ENCODE measurements at regions not wholly inside any gene's neighbourhood (a gene's known extent, or its start where the extent isn't known, plus 50 kb on each side); places are given as distances from the start of the nearest gene placed in this dataset.
"Not testable (repeated sequence)": the region's sequence is repeated elsewhere in the genome, so short reads cannot be mapped to it uniquely, and the experiment has no call there.

DNA sequence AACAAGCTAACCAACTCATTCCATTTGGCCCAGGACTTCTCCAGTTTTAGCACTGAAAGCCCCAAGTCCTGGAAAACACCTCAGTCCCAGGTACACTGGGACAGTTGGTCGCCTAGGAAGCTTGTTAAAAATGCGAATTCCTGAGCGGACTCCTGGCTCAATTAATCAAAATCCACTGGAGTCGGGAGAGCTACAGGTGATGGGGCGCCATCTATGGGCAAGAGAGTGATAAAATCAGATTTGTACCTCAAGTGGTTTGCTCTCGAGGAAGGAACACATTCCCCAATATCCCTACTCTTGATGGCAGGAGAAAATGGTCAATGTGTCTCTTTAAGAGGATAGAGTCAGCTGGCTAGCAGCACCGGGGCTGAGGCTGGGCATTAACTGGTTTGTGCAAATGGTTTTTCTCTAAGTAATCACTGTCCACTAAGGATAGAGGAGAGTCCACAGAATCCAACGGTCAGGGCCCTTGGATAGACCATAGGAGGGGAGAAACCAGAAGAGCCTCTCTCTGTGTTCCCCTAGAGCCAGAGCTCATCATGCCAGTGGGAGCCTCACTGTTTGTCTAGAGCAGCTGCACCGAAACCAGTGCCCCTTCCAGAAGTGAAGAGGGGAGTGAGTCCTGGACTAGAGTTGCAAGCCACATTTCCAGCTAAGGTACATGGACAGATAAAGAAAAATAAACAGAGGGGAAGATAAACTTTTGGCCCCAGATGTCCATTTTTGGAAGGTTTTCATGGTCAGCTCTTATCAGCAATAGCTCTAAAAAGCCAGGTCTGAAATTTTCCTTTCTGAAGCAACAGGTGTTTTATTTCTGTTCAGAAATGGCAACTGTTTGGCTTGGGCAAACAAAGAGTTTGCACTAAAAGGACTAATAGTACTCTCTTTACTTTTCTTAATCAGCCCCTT, 148.5 kb downstream of the TENT5C start:
- no peak for DNase-seq (ENCODE audit: low read depth in 2 of 2)

DNA sequence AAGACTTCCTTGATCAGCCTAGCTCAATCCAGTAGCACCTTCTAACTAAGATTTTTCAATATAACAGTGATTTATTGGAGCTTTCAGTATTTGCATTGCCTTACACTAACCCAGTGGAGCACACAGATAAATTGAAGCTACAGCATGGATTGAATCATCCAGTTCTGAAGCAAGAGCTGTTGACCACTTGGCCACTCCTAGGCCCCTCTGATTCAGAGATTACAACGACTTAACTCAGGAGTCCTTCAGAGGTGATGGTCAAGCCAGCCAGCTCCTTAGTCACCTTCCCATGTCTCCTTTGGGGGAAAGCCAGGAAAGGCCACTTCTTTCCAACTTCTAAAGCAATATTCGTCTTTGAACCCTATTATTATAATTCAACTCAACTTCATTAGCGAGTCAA, 151.8 kb downstream of the TENT5C start:
- DNase-seq (ENCODE audit: low read depth in 2 of 2) = no peak

DNA sequence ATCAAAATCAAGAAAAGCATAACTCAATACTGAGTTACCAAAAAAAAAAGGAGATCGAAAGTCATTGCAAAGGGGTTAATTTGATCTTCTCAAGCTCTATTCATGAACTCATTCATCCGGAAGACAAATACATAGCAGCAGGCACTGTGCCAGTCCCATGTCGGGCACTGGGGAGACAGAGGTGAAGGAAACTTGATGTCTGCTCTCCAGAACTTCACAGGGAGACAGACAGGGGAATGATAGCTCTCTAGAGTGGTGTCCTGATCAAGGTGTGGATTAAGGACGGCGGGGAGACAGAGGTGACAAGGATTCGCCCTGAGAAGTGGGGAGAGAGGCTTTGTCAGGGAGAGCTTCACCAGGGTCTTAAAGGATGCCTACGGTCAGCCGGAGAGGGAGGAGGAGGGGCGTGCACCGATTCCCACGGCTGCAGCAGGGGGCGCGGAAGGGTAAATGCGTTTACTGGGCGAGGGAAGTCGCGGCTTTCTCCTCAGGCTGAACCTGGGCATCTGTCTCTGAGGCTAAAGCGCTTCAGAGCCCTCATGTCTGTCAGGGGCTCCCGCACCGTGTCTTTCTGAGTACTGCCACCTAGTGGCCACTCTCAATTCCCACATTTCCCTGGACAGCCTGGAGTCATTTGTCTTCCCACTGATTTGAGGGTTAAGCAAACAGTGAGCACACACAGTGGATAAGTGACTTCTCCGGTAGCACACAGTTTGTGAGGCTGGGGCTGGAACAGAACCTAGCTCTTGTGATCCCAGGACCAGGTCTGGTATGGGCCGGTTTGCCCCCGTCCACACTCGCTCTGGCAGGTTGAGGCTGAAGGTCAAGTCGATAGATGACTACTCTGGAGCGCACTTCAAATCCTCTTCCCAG, 152.8 kb downstream of the TENT5C start:
- peak; percentile 32 to 50 for DNase-seq (ENCODE audit: low read depth in 2 of 2)

DNA sequence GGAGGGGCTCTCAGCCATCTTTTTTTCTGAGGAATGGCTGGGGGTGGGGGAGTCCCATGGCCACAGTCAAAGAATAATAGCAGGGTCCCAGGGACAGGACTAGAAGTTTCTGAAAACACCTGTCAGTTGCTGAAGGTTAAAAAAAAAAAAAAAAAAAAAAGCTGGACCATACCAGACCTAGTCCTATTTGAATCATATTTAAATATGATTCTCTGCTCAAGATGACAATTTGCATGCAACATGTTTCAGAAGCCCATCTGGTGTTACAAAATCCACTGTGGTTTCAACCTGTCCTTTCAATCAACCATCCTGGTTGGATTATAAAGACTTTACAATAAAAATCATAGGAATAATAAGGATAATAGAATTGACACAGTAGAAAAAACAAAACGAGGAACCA, 153.7 kb downstream of the TENT5C start:
- DNase-seq (ENCODE audit: low read depth in 2 of 2) = no peak

DNA sequence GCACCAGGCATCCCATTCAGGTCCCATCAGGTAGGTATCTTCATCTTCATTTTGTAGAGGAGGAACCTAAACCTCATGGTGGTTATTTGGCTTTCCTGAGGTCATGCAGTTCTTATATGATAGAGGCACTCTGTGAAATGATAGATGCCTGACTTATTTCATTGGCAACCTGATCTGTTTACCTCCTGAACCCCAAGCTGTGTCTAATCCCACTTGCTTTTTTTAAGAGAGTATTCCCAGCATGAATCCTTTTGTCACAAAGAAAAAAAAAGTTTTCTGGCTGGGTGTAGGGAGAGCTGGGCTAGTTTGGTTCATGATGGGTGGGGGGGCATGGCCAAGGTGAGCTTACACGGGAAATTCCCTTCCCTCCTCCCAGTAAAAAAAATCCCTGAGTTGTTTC, 154.2 kb downstream of the TENT5C start:
- DNase-seq (ENCODE audit: low read depth in 2 of 2) = no peak

DNA sequence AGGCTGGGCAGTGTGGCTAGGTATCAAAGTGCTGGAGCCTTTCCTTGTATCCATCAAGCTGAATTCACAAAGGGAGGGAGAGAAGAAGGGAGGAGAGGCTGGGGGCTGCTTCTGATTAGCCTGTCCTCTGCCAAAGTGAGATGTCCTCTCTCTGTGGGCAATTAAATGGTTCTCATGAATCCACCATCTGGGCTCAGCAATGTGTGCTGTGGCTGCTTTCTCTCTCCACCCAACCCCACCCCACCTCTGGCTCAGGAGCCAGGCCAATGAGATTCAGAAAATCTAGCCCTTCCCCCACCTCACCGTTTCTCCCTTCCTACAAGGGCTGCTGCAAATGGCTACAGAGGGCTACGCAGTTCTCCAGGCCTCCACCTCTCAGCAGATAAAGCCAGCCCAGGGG, 154.6 kb downstream of the TENT5C start:
- DNase-seq (ENCODE audit: low read depth in 2 of 2) = no peak

DNA sequence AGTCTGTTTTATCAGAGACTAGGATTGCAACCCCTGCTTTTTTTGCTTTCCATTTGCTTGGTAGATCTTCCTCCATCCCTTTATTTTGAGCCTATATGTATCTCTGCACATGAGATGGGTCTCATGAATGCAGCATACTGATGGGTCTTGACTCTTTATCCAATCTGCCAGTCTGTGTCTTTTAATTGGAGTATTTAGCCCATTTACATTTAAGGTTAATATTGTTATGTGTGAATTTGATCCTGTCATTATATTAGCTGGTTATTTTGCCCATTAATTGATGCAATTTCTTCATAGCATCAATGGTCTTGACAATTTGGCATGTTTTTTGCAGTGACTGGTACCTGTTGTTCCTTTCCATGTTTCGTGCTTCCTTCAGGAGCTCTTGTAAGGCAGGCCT, 161.7 kb downstream of the GDAP2 start:
- DNase-seq (ENCODE audit: low read depth in 2 of 2) = not testable (repeated sequence)

DNA sequence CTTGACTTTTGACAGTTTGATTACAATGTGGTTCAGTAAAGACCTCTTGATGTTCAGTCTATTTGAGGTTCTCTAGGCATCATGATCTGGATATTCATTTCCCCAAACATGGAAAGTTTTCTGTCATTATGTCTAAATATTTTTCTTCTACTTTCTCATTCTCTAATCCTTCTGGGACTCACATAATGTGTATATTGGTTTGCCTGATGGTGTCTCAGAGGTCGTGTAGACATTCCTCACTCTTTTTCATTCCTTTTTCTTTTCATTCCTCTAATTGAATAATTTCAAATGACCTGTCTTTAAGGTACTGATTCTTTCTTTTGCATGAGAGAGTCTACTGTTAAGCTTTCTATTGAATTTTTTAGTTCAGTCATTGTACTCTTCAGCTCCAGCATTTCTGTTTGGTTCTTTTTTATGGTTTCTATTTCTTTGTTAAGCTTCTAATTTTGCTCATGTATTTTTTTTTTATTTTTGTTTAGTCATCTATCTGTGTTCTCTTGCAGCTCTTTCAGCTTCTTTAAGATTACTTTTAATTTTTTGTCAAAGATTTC, 158.4 kb downstream of the GDAP2 start:
- DNase-seq (ENCODE audit: low read depth in 2 of 2) = no peak

DNA sequence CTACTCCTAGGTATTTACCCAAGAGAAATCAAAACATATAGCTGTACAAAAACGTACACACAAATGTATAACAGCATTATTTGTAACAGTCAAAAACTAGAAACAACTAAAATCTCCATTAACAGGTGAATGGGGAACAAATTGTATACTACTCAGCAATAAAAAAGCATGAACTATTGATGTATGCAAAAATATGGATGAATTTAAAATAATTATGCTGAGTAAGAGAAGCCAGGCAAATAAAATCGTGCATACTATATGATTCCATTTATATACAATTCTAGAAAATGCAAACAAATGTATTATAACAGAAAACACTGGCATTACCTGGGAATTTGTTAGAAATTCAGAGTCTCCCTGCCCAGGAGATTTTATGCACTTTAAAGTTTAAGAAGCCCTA, 150.1 kb downstream of the GDAP2 start:
- no peak for DNase-seq (ENCODE audit: low read depth in 2 of 2)

DNA sequence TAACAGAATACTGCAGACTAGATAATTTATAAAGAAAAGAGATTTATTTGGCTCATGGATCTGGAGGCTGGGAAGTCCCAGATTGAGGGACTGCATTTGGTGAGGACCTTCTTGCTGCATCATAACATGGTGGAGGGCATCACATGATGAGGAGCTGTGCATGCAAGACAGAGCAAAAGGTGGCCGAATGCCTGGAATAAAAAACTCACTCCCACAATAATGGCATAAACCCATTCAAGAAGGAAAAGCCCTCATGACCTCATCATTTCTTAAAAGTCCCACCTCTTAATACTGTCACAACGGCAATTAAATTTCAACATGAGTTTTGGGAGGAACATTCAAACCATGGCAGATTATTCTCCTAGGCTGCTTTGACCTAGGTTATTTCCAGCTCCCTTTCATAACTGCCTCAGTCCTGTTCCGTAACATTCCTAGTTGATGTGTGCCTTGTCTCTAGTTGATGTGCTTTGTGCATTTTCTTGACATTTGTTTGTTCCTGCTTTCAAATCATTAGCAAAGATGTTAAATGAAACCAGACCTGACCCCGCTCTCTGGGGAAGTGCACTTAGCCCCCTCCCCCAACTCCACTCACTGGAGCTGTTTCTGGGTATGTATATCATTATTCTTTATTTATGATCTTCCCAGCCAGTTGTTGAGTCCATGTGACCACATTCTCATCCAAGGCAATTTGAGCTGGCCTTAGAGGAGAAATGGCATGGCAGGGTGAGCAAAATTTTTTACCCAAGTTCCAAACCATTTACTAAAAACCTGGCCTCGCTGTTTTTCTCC, 148.5 kb downstream of the GDAP2 start:
- no peak for DNase-seq (ENCODE audit: low read depth in 2 of 2)

DNA sequence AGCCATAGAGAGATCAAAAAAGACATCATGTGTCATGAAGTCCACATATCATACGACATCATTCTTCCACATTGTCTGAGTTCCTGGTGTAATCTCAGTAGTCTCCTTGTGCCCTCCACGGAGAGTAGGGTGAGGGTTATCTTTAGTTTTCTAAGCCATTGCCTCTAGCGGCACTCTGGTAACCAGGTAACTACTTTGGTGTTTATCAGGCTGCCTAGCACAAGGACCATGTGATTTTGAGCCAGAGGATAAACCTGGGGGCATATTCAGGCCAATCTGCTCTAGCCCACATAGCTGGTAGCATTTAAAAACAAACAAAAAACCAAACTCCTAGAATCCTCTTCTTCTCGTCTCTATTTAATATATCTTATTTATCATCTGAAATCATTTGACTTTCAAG, 147.4 kb downstream of the GDAP2 start:
- no peak for DNase-seq (ENCODE audit: low read depth in 2 of 2)

DNA sequence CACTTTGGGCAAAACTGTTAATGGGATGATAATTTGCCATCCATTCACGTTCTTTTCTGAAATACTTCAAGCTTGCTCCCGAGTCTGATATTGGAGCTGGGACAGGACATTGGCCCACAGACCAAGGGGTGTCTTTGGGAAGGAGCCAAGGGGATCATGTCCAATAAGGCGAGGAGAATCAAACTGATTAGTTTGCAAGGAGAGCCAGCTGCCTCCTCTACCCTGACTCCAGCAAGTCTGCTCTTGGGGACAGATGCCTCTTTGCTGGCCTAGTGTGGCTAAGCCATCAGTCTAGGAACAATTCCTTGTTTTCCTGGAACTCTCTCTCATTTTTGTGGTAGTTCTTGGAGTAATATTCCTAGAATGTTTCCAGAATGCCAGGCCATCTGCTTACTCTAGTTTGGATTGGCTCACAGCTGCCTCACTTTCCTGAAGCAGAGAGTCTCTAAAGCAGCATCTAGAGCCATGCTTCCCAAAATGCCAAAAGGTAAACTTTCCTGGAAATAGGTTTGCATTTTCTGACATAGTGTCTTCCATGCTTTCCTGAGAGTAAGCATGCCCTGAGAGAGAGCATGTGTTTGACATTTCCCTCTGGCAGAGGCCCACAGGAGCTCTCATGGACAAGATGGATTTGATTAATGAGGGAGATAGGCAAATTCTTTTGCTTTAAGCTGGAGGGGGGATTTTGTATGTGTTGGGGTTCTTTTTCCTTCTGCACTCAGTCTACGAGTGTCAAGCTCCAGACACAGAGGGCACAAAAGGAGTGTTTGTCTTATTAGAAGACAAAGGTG, 145.6 kb downstream of the GDAP2 start:
- no peak for DNase-seq (ENCODE audit: low read depth in 2 of 2)

DNA sequence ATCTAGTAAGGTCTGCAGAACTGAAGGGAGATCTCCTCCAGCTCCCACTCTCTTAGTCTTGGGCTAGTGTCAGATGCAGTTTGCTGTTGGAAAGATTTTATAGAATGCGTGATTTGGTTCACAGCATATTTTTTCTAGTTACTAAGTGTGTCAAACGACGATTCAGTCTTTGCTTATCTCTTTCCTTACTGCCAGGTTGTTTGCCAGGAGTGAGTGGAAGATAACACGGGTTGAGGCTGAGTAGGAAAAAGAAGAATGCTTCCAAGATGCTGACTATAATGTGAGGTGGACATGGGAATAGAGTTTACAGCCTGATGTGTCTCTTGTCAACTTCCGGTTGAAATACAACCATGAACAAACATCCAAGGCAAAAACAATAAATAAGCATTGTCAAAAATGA, 141.4 kb downstream of the GDAP2 start:
- DNase-seq (ENCODE audit: low read depth in 2 of 2) = no peak

DNA sequence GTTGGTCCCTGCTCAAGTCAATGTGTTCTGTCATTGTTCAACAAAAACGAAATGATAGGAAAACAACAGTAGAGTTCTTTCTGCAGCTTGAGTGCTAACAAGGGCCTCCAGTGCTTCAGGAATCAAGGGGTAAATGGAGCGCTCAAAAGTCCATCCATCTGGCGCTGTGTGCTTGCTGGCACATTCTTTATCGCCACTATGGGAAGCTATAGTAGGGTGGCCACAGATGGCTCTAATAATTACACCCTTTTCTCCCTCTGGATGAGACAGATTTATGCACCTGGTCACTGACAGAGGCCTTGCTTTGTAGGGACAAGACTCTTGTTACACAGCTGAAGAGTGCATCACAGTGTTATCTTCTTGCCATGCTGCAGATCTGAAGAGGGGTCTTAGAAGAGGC, 136.0 kb downstream of the GDAP2 start:
- no peak for DNase-seq (ENCODE audit: low read depth in 2 of 2)

DNA sequence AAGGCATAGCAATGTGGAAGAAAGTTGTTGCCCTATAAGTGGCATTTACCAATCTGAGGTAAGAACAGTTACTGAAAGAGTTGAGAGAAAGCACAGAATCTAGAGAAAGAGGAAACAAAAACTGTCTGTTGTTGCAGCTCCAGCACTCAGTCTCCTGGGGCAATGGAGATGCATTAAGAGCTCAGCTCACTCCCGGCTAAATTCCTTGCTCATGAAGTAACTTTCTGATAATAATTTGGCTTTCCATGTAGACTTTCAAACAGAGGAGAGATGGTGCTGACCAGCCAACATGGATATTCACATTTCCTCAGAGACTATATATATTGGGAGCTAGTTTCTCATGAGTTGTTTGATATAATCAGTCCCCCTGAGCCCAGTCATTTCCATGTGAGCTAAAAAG, 135.3 kb downstream of the GDAP2 start:
- no peak for DNase-seq (ENCODE audit: low read depth in 2 of 2)

DNA sequence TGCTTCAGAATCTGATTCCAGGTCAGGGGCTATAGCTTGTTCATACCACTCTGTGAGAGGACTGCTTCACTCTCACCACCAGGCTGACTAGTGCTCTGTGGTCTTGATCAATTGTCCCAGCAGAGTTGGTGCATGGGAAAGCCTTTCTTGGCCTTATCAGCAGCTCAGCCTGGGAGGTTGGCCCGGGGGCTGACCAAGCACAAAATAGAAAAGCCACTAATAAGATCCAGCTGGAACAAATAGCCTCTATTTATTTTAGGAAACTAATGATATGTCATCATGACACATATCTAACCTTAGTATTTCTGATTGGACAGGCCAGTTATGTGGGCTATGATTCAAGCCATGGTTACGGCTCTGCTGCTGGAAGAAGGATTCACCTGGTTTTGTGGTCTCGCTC, 134.2 kb downstream of the GDAP2 start:
- no peak for DNase-seq (ENCODE audit: low read depth in 2 of 2)

DNA sequence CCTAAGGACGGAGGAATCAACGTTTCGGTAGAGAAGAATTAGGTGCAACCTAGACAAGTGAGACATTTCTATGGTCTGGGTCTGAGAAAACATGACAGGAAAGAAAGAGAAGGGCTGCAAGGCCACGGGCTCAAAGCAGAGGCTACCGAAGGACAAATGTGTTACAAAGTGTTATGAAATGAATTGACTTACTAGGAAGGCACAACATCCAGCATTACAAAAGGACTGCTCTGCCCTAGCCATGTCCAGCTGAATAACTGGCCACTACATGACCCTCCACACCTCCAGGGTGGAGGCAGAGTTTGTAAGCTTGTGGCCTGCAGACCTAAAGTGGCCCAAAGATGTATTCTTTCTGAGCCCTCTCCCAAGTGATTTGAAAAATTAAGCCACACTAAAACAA, 133.6 kb downstream of the GDAP2 start:
- no peak for DNase-seq (ENCODE audit: low read depth in 2 of 2)

DNA sequence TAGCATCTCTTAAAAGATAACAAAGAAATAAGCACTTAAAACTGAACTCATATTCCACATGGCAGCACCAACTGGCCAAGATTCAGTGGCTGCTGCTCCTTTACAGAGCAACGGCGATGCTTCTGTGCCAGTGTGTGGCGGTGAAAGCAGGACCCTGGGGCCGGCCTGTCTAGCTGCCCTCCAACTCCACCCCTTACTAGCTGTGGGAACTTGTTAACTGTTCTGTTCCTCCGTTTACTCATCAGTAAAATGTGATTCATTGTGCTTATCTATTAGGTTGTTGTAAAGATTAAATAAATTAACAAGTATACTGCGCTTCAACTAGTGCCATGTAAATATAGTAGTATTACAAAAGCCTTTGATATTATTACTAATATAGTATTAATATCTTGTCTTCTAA, 133.2 kb downstream of the GDAP2 start:
- DNase-seq (ENCODE audit: low read depth in 2 of 2) = no peak

DNA sequence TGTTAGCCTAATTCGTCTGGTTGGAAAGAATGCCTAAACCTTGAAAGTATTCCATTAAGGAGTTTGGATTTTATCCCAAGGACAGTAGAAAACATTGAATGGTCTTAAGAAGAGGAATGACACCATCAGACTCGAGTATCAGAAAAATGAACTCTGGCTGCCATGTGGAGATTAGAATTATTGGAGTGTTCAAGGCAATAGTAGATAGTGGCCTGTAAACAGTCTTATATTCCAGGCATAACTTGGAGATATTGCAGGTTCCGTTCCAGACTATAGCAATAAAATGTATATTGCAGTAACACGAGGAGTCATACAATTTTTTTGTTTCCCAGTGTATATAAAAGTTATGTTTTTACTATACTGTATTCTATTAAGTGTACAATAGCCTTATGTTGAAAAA, 130.9 kb downstream of the GDAP2 start:
- no peak for DNase-seq (ENCODE audit: low read depth in 2 of 2)

DNA sequence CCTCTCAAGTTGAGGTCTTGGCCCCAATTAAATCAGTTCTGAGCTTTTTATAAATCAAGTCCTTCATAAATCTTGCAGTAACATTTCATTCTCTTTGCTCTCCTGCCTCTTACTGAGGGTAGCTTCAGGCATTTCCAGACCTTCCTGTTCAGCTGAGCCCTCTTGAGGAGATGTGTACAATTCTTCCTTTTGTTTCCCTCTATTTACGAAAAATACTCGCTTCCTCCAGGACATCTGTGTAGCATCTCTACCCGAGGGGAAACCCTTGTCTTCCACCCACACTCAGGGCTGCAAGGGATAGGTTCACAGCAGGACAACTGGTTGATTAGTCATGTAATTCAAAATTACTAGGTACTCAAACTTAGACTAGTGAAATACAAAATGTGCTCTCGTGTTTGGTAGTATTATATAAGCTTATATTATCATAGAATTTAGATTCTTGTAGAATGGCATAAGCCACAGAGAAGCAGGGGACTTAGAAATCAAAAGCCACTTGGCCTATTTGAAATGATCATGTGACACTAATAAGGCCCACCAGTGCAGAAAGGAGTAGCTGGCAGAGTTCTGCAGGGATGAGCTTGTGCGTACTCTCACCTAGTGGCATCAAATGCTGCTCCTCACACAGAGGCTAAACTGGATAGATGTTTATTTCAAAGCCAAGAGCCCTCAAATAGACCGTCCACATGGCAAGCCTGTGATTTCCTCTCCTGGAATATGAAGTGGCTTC, 126.7 kb downstream of the GDAP2 start:
- no peak for DNase-seq (ENCODE audit: low read depth in 2 of 2)

All from stimulated activated CD8-positive, alpha-beta memory T cell treated with anti-CD3 and anti-CD28 coated beads, Interleukin-15, amount 100 ng/mL, for 4 hours (primary cell).